Liver (tissue), 3 donors: ENCODE measurements at regions not wholly inside any gene's neighbourhood (a gene's known extent, or its start where the extent isn't known, plus 50 kb on each side); places are given as distances from the start of the nearest gene placed in this dataset.

ENCODE experiments used
- FOXA1 ChIP-seq: IDR thresholded peaks from 2 replicates; pipeline ENCODE4 v1.6.1; 2016; ENCODE audit warnings: antibody characterized with exemption
- GABPA ChIP-seq, 2 donors: IDR thresholded peaks in 1 of 2; conservative IDR thresholded peaks in 1 of 2; 2 replicates each; pipeline ENCODE4 v1.6.1; 2016; ENCODE audit warnings: antibody characterized with exemption in 2 of 2, mild to moderate bottlenecking in 1 of 2, moderate library complexity in 1 of 2
- JUND ChIP-seq, 2 donors: IDR thresholded peaks; 2 replicates each; pipeline ENCODE4 v1.6.1; 2016; ENCODE audit warnings: antibody characterized with exemption in 2 of 2
- RAD21 ChIP-seq, 2 donors: IDR thresholded peaks; 2 replicates each; pipeline ENCODE4 v1.6.1; 2016; ENCODE audit warnings: antibody characterized with exemption in 2 of 2, mild to moderate bottlenecking in 2 of 2
- RXRA ChIP-seq, 2 donors: IDR thresholded peaks; 2 replicates each; pipeline ENCODE4 v1.6.1; 2017 to 2018; ENCODE audit warnings: antibody characterized with exemption in 2 of 2, mild to moderate bottlenecking in 1 of 2
- SP1 ChIP-seq: IDR thresholded peaks from 2 replicates; pipeline ENCODE4 v1.6.1; 2018; ENCODE audit warnings: antibody characterized with exemption, mild to moderate bottlenecking
- YY1 ChIP-seq: IDR thresholded peaks from 2 replicates; pipeline ENCODE4 v1.6.1; 2016; ENCODE audit warnings: antibody characterized with exemption, mild to moderate bottlenecking
- TF ChIP-seq, protein P1 (sequence below): fragments of 150-350 bp; IDR thresholded peaks from 2 replicates; pipeline ENCODE4 v1.5.1; 2017; ENCODE audit warnings: improper control_type of control experiment, low read depth, low read length; ENCODE audit not compliant: missing input control
- TF ChIP-seq, protein P2 (sequence below): IDR thresholded peaks from 2 replicates; pipeline ENCODE4 v1.6.1; 2016; ENCODE audit warnings: antibody characterized with exemption
- TF ChIP-seq, protein P3 (sequence below): IDR thresholded peaks from 2 replicates; pipeline ENCODE4 v1.6.1; 2016; ENCODE audit warnings: antibody characterized with exemption
- TF ChIP-seq, protein P4 (sequence below): IDR thresholded peaks from 2 replicates; pipeline ENCODE4 v1.6.1; 2016; ENCODE audit warnings: antibody characterized with exemption
- TF ChIP-seq, protein P5 (sequence below): IDR thresholded peaks from 2 replicates; pipeline ENCODE4 v1.6.1; 2016; ENCODE audit warnings: antibody characterized with exemption, mild to moderate bottlenecking
- donor health status: healthy.
- donor health status: healthy.

DNA sequence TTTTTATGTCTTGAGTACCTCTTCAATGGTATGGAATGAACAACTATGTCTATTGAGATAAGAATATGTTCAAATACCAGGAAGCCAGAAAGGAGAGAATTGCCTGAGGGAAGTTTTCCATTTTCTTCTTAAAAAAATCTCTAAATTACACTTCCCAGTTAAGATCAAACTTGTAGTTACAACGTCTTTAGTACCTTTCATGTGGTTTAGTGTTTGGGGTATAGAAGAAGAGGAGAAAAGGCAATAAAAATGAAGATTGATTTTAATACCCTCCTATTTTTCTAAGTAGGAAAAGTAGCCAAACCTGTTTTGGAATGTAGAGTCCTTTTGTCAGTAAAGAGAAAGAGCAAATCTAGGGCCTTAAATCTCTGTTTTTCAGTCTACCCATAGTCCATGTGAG lies 470.0 kb upstream of the SEMA3A start:
- TF ChIP-seq, protein P1, sequence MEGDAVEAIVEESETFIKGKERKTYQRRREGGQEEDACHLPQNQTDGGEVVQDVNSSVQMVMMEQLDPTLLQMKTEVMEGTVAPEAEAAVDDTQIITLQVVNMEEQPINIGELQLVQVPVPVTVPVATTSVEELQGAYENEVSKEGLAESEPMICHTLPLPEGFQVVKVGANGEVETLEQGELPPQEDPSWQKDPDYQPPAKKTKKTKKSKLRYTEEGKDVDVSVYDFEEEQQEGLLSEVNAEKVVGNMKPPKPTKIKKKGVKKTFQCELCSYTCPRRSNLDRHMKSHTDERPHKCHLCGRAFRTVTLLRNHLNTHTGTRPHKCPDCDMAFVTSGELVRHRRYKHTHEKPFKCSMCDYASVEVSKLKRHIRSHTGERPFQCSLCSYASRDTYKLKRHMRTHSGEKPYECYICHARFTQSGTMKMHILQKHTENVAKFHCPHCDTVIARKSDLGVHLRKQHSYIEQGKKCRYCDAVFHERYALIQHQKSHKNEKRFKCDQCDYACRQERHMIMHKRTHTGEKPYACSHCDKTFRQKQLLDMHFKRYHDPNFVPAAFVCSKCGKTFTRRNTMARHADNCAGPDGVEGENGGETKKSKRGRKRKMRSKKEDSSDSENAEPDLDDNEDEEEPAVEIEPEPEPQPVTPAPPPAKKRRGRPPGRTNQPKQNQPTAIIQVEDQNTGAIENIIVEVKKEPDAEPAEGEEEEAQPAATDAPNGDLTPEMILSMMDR: no peak
- TF ChIP-seq FOXA1 (no peak), SP1 (no peak), RXRA (IDR thresholded peaks at IDR 0.05) (no peak), GABPA (IDR thresholded peaks at IDR 0.05 in 1 of 2, conservative IDR thresholded peaks at IDR 0.05 in 1 of 2) (no peak), RAD21 (IDR thresholded peaks at IDR 0.05) (no peak), JUND (IDR thresholded peaks at IDR 0.05) (no peak), YY1 (no peak)
- TF ChIP-seq, protein P2, sequence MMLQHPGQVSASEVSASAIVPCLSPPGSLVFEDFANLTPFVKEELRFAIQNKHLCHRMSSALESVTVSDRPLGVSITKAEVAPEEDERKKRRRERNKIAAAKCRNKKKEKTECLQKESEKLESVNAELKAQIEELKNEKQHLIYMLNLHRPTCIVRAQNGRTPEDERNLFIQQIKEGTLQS: no peak
- TF ChIP-seq, protein P3, sequence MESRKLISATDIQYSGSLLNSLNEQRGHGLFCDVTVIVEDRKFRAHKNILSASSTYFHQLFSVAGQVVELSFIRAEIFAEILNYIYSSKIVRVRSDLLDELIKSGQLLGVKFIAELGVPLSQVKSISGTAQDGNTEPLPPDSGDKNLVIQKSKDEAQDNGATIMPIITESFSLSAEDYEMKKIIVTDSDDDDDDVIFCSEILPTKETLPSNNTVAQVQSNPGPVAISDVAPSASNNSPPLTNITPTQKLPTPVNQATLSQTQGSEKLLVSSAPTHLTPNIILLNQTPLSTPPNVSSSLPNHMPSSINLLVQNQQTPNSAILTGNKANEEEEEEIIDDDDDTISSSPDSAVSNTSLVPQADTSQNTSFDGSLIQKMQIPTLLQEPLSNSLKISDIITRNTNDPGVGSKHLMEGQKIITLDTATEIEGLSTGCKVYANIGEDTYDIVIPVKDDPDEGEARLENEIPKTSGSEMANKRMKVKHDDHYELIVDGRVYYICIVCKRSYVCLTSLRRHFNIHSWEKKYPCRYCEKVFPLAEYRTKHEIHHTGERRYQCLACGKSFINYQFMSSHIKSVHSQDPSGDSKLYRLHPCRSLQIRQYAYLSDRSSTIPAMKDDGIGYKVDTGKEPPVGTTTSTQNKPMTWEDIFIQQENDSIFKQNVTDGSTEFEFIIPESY: no peak
- TF ChIP-seq, protein P4, sequence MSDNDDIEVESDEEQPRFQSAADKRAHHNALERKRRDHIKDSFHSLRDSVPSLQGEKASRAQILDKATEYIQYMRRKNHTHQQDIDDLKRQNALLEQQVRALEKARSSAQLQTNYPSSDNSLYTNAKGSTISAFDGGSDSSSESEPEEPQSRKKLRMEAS: no peak
- TF ChIP-seq, protein P5, sequence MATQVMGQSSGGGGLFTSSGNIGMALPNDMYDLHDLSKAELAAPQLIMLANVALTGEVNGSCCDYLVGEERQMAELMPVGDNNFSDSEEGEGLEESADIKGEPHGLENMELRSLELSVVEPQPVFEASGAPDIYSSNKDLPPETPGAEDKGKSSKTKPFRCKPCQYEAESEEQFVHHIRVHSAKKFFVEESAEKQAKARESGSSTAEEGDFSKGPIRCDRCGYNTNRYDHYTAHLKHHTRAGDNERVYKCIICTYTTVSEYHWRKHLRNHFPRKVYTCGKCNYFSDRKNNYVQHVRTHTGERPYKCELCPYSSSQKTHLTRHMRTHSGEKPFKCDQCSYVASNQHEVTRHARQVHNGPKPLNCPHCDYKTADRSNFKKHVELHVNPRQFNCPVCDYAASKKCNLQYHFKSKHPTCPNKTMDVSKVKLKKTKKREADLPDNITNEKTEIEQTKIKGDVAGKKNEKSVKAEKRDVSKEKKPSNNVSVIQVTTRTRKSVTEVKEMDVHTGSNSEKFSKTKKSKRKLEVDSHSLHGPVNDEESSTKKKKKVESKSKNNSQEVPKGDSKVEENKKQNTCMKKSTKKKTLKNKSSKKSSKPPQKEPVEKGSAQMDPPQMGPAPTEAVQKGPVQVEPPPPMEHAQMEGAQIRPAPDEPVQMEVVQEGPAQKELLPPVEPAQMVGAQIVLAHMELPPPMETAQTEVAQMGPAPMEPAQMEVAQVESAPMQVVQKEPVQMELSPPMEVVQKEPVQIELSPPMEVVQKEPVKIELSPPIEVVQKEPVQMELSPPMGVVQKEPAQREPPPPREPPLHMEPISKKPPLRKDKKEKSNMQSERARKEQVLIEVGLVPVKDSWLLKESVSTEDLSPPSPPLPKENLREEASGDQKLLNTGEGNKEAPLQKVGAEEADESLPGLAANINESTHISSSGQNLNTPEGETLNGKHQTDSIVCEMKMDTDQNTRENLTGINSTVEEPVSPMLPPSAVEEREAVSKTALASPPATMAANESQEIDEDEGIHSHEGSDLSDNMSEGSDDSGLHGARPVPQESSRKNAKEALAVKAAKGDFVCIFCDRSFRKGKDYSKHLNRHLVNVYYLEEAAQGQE: no peak
